Ishikawa (cell line): ENCODE measurements at regions not wholly inside any gene's neighbourhood (a gene's known extent, or its start where the extent isn't known, plus 50 kb on each side); places are given as distances from the start of the nearest gene placed in this dataset.

ENCODE experiments used
- CREB1 ChIP-seq: IDR thresholded peaks from 2 replicates; pipeline ENCODE4 v1.6.1; 2012; ENCODE audit warnings: low read depth
- TF ChIP-seq, protein P1 (sequence below): IDR thresholded peaks from 2 replicates; pipeline ENCODE4 v1.6.1; 2012

GRCh38 chr11:15607361-15608036, 492.8 kb downstream of the INSC start:
- TF ChIP-seq CREB1 = no peak
- TF ChIP-seq, protein P1, sequence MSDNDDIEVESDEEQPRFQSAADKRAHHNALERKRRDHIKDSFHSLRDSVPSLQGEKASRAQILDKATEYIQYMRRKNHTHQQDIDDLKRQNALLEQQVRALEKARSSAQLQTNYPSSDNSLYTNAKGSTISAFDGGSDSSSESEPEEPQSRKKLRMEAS = no peak
